ENCODE measurements at regions not wholly inside any gene's neighbourhood (a gene's known extent, or its start where the extent isn't known, plus 50 kb on each side); places are given as distances from the start of the nearest gene placed in this dataset.

- peaks cover 40 to 46% (median 45%) of the 10 kb centered on the region in 3 donors for H3K4me1 ChIP-seq (ENCODE audit: control insufficient read depth in 3 of 3, insufficient read depth in 3 of 3, low read length in 3 of 3)
Observed at GRCh38 chr9:129332581-129332980, 154.5 kb upstream of the IER5L start.

GRCh38 chr9:129331772-129332500 is 153.9 kb upstream of the IER5L start:
- peaks cover 0 to 7% (median 6%) of the 10 kb centered on the region in 3 donors for H3K27me3 ChIP-seq (ENCODE audit: control insufficient read depth in 3 of 3, insufficient read depth in 3 of 3, low read length in 3 of 3)
- H3K9ac ChIP-seq (ENCODE audit: low read depth in 1 of 3, low read length in 3 of 3) = no peak overlapping the region
- H3K36me3 ChIP-seq (ENCODE audit: control insufficient read depth in 3 of 3, insufficient read depth in 3 of 3, low read length in 3 of 3) = no peaks in the 10 kb centered on the region
- no peak overlapping the region for H3K4me3 ChIP-seq (ENCODE audit: low read length in 3 of 3)
- peaks cover 6 to 7% (median 6%) of the 10 kb centered on the region in 3 donors for H3K9me3 ChIP-seq (ENCODE audit: control insufficient read depth in 3 of 3, low read length in 3 of 3)
- no peak overlapping the region for H3K27ac ChIP-seq (ENCODE audit: low read depth, low read length)
- peaks cover 38 to 46% (median 44%) of the 10 kb centered on the region in 3 donors for H3K4me1 ChIP-seq (ENCODE audit: control insufficient read depth in 3 of 3, insufficient read depth in 3 of 3, low read length in 3 of 3)

More at GRCh38 chr9:129332581-129332980, 154.5 kb upstream of the IER5L start:
- Histone ChIP-seq H3K9ac (ENCODE audit: low read depth in 1 of 3, low read length in 3 of 3) (no peak overlapping the region), H3K27me3 (ENCODE audit: control insufficient read depth in 3 of 3, insufficient read depth in 3 of 3, low read length in 3 of 3) (peaks cover 0 to 7% (median 6%) of the 10 kb centered on the region in 3 donors), H3K9me3 (ENCODE audit: control insufficient read depth in 3 of 3, low read length in 3 of 3) (peaks cover 6 to 7% (median 6%) of the 10 kb centered on the region in 3 donors), H3K36me3 (ENCODE audit: control insufficient read depth in 3 of 3, insufficient read depth in 3 of 3, low read length in 3 of 3) (no peaks in the 10 kb centered on the region), H3K27ac (ENCODE audit: low read depth, low read length) (peak overlapping the region; percentile 25), H3K4me3 (ENCODE audit: low read length in 3 of 3) (no peak overlapping the region)

DNA sequence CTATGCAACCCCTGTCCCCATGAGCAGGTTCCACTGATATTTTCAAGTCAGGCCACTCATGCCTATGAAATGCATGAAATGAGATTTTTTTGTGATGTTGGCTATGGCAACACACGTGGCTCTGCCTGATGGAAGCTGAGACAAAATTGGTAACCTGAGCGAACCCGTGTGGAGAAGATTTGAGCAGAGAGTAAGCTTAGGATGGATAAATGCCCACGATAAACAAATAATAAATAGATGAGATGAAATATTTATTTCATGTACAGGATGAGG is 153.4 kb upstream of the IER5L start:
- Histone ChIP-seq H3K4me3 (ENCODE audit: low read length in 3 of 3) (no peak overlapping the region), H3K9ac (ENCODE audit: low read depth in 1 of 3, low read length in 3 of 3) (no peak overlapping the region), H3K36me3 (ENCODE audit: control insufficient read depth in 3 of 3, insufficient read depth in 3 of 3, low read length in 3 of 3) (no peaks in the 10 kb centered on the region), H3K27me3 (ENCODE audit: control insufficient read depth in 3 of 3, insufficient read depth in 3 of 3, low read length in 3 of 3) (peaks cover 0 to 7% (median 6%) of the 10 kb centered on the region in 3 donors), H3K9me3 (ENCODE audit: control insufficient read depth in 3 of 3, low read length in 3 of 3) (peaks cover 6 to 7% (median 6%) of the 10 kb centered on the region in 3 donors), H3K27ac (ENCODE audit: low read depth, low read length) (no peak overlapping the region), H3K4me1 (ENCODE audit: control insufficient read depth in 3 of 3, insufficient read depth in 3 of 3, low read length in 3 of 3) (peaks cover 35 to 44% (median 42%) of the 10 kb centered on the region in 3 donors)

GRCh38 chr9:129330711-129331492 is 152.8 kb upstream of the IER5L start:
- Histone ChIP-seq H3K4me3 (ENCODE audit: low read length in 3 of 3) (no peak overlapping the region), H3K4me1 (ENCODE audit: control insufficient read depth in 3 of 3, insufficient read depth in 3 of 3, low read length in 3 of 3) (peaks cover 32 to 40% (median 36%) of the 10 kb centered on the region in 3 donors), H3K36me3 (ENCODE audit: control insufficient read depth in 3 of 3, insufficient read depth in 3 of 3, low read length in 3 of 3) (no peaks in the 10 kb centered on the region), H3K27me3 (ENCODE audit: control insufficient read depth in 3 of 3, insufficient read depth in 3 of 3, low read length in 3 of 3) (peaks cover 0 to 7% (median 5%) of the 10 kb centered on the region in 3 donors), H3K27ac (ENCODE audit: low read depth, low read length) (no peak overlapping the region), H3K9ac (ENCODE audit: low read depth in 1 of 3, low read length in 3 of 3) (no peak overlapping the region), H3K9me3 (ENCODE audit: control insufficient read depth in 3 of 3, low read length in 3 of 3) (peaks cover 6 to 7% (median 6%) of the 10 kb centered on the region in 3 donors)

- Histone ChIP-seq H3K9ac (ENCODE audit: low read depth in 1 of 3, low read length in 3 of 3) (no peak overlapping the region), H3K27ac (ENCODE audit: low read depth, low read length) (peak overlapping the region; percentile 60), H3K27me3 (ENCODE audit: control insufficient read depth in 3 of 3, insufficient read depth in 3 of 3, low read length in 3 of 3) (no peaks in the 10 kb centered on the region), H3K36me3 (ENCODE audit: control insufficient read depth in 3 of 3, insufficient read depth in 3 of 3, low read length in 3 of 3) (no peaks in the 10 kb centered on the region), H3K9me3 (ENCODE audit: control insufficient read depth in 3 of 3, low read length in 3 of 3) (peaks cover 6 to 7% (median 6%) of the 10 kb centered on the region in 3 donors), H3K4me3 (ENCODE audit: low read length in 3 of 3) (no peak overlapping the region), H3K4me1 (ENCODE audit: control insufficient read depth in 3 of 3, insufficient read depth in 3 of 3, low read length in 3 of 3) (peaks cover 16 to 23% (median 18%) of the 10 kb centered on the region in 3 donors)
Observed at GRCh38 chr9:129328355-129329042, 150.4 kb upstream of the IER5L start.

DNA sequence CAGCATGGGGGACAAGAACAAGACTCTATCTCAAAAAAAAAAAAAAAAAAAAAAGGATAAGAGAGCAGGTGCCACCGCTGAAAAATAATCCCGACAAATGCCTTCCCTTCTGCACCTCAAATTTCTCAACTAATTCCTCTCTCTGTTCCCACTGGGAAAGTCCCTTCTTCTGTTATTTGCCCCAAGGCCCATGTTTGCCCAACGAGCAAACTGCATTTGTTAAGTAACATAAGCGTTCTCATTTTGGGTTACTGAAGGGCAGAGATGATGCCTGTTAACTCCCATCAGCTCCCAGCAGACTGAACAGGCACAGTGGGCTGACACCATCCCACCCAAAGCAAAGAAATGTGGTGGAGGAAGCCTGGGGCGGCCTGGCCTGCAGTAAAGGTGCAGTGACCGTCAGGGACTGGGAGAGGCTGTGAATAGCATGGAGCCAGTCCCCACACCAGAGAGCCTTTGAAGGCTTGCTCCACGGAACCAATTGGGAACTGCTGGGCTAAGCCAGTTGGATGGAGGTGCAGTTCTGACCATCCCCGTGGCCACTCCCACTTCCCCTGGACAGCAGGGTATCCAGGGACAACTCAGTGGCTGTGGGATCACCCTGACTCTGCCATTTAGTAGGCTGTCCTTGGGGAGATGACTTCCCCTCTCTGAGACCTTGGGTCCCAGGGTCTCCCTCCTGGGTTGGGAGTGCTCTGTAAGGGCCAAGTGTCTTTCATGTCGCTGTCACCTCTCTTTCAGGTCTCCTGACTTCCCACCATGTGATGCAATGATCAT is 149.7 kb upstream of the IER5L start:
- Histone ChIP-seq H3K27ac (ENCODE audit: low read depth, low read length) (peak overlapping the region; percentile 60), H3K4me3 (ENCODE audit: low read length in 3 of 3) (no peak overlapping the region), H3K36me3 (ENCODE audit: control insufficient read depth in 3 of 3, insufficient read depth in 3 of 3, low read length in 3 of 3) (no peaks in the 10 kb centered on the region), H3K27me3 (ENCODE audit: control insufficient read depth in 3 of 3, insufficient read depth in 3 of 3, low read length in 3 of 3) (no peaks in the 10 kb centered on the region), H3K9ac (ENCODE audit: low read depth in 1 of 3, low read length in 3 of 3) (no peak overlapping the region), H3K9me3 (ENCODE audit: control insufficient read depth in 3 of 3, low read length in 3 of 3) (peaks cover 6 to 7% (median 6%) of the 10 kb centered on the region in 3 donors), H3K4me1 (ENCODE audit: control insufficient read depth in 3 of 3, insufficient read depth in 3 of 3, low read length in 3 of 3) (peaks cover 15 to 30% (median 21%) of the 10 kb centered on the region in 3 donors)

GRCh38 chr9:129326061-129327005 is 148.3 kb upstream of the IER5L start:
- no peak overlapping the region for H3K9ac ChIP-seq (ENCODE audit: low read depth in 1 of 3, low read length in 3 of 3)
- peaks cover 6 to 7% (median 6%) of the 10 kb centered on the region in 3 donors for H3K9me3 ChIP-seq (ENCODE audit: control insufficient read depth in 3 of 3, low read length in 3 of 3)
- H3K27me3 ChIP-seq (ENCODE audit: control insufficient read depth in 3 of 3, insufficient read depth in 3 of 3, low read length in 3 of 3) = no peaks in the 10 kb centered on the region
- H3K27ac ChIP-seq (ENCODE audit: low read depth, low read length) = no peak overlapping the region
- no peak overlapping the region for H3K4me3 ChIP-seq (ENCODE audit: low read length in 3 of 3)
- H3K4me1 ChIP-seq (ENCODE audit: control insufficient read depth in 3 of 3, insufficient read depth in 3 of 3, low read length in 3 of 3) = peaks cover 24 to 43% (median 29%) of the 10 kb centered on the region in 3 donors
- no peaks in the 10 kb centered on the region for H3K36me3 ChIP-seq (ENCODE audit: control insufficient read depth in 3 of 3, insufficient read depth in 3 of 3, low read length in 3 of 3)

DNA sequence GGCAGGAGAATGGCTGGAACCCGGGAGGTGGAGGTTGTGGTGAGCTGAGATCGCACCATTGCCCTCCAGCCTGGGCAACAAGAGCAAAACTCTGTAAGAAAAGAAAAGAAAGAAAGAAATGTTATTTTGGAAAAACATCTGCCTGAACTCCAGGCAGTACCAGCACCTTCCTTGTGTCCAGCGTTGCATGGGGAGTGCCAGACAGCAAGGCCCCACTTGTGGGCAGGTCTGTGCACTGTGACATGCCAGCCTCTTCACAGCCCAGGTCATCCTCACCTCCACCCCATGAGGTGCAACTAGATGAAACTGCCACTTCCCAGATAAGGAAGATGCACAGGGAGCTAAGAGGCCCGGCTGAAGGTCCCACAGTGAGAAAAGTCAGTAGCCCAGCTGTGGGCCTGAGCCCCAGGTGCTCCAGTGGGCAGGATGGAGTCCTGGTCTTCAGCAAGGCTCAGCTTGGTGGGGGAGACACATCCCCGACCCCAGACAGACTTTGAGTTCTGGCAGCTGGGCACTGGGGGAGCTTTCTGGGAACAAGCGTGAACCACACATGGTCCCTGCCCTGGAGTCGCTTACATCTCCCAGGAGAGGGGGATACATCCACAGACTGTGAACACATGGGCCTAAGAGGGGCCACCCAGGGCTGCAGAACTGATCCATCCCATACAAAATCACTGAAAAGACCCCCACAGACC is 146.9 kb upstream of the IER5L start:
- no peaks in the 10 kb centered on the region for H3K27me3 ChIP-seq (ENCODE audit: control insufficient read depth in 3 of 3, insufficient read depth in 3 of 3, low read length in 3 of 3)
- no peak overlapping the region for H3K9ac ChIP-seq (ENCODE audit: low read depth in 1 of 3, low read length in 3 of 3)
- H3K27ac ChIP-seq (ENCODE audit: low read depth, low read length) = no peak overlapping the region
- no peaks in the 10 kb centered on the region for H3K36me3 ChIP-seq (ENCODE audit: control insufficient read depth in 3 of 3, insufficient read depth in 3 of 3, low read length in 3 of 3)
- peaks cover 34 to 54% (median 38%) of the 10 kb centered on the region in 3 donors for H3K4me1 ChIP-seq (ENCODE audit: control insufficient read depth in 3 of 3, insufficient read depth in 3 of 3, low read length in 3 of 3)
- no peaks in the 10 kb centered on the region for H3K9me3 ChIP-seq (ENCODE audit: control insufficient read depth in 3 of 3, low read length in 3 of 3)
- no peak overlapping the region for H3K4me3 ChIP-seq (ENCODE audit: low read length in 3 of 3)

All from skeletal muscle tissue (tissue), 3 donors.